NCI-H774 (cell line): ENCODE measurements at regions not wholly inside any gene's neighbourhood (a gene's known extent, or its start where the extent isn't known, plus 50 kb on each side); places are given as distances from the start of the nearest gene placed in this dataset.

Source experiments
- DNase-seq: peaks from one replicate; lab custom pipeline; 2025; lab: John Stamatoyannopoulos, UW

- DNase-seq, result no peak
These were observed 411.2 kb upstream of the KLF6 start for GRCh38 chr10:4196183-4196582.

DNA sequence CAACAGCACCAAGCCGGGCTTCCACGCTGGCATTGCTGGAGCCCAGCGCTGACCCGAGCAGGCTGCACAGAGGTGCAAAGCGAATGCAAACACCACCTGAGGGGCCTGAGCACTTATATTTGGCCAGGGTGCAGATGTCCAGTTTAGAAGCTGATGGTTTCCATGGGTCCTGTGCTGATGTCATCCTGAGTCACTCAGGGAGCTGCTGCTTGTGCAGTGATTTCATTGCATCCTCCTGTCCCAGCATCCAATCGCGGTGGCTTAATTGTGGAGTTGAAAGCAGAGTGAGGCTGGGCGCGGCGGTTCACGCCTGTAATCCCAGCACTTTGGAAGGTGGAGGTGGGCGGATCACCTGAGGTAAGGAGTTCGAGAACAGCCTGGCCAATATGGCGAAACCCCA, 410.2 kb upstream of the KLF6 start:
- no peak for DNase-seq

DNA sequence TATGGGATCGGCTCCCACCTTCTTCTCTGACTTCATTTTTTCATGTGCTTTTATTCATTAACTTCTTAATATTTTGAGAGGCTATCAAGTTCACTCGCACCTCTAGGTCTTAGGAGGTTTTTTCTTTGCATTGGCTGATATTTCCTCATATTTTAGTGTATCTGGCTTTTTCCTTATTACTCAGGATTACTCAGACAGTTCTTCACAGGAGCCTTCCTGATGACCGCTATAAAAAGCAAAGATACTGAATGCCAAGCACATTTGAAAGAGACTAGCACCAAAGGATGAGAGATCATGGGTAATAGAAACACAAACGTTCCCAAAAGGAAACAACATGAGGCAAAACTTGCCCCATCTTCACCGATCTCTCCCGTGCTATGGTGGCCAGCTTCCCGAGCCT, 409.2 kb upstream of the KLF6 start:
- DNase-seq, result no peak

DNA sequence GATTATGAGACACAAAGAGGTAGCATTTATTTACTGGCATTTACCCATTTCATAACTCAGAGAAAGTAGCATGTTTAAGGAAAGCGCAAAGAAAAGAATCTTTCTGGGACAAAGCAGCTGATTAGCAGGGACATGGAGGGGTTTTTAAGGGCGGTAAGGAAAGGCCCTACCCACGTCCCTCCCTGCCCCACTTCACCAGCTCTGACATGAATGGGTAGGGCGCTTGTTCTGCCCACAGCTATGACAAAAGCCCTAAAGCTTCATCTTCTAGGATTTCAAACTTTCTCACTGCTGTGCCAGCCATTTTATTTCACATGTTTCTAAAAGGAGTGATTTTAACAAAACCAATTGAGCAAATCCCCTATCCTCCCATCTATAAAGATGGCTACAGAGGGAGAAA, 406.9 kb upstream of the KLF6 start:
- no peak for DNase-seq

GRCh38 chr10:4191354-4191753, 406.3 kb upstream of the KLF6 start:
- DNase-seq, result no peak

DNA sequence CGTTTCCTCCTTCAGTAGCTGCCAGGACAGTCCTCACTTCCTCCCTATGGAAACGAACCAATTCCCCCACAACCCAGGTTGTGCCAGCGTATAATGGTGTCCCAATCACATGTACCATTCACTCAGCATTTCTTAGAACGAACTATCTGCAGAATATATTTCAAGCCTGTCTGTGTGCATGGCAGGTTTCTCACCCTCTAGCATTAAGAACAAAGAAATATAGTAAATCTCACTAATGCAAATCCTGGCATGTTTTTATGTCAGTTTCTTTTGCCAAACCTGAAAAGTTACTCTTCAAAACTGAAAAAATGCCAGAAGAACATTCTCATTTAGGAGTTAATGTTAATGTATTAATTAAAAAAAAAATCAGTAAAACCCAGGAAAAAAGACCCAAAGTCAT, 405.9 kb upstream of the KLF6 start:
- DNase-seq, result no peak

GRCh38 chr10:4189281-4189680, 404.3 kb upstream of the KLF6 start:
- no peak for DNase-seq

DNA sequence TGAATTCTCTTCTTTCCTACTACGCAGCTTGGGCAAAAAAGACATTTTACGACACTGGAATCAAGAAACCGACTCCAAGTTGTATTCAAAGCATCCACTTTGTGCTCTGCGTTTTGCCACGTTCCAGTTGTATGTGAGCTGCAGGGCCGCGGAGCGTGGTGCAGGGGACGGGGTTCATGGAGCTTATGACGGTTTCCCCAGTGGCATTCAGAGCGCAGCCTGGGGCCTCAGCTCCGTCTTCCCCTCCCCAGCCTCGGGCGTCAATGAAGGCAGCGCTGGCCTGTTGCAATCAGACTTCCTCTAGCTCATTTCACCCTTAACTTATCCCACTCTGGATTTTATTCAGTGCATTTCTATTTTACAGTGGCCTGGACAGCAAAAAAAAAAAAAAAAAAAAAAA, 403.4 kb upstream of the KLF6 start:
- no peak for DNase-seq

GRCh38 chr10:4186849-4187540, 402.0 kb upstream of the KLF6 start:
- DNase-seq, result no peak

GRCh38 chr10:4183761-4184261, 398.8 kb upstream of the KLF6 start:
- no peak for DNase-seq

DNA sequence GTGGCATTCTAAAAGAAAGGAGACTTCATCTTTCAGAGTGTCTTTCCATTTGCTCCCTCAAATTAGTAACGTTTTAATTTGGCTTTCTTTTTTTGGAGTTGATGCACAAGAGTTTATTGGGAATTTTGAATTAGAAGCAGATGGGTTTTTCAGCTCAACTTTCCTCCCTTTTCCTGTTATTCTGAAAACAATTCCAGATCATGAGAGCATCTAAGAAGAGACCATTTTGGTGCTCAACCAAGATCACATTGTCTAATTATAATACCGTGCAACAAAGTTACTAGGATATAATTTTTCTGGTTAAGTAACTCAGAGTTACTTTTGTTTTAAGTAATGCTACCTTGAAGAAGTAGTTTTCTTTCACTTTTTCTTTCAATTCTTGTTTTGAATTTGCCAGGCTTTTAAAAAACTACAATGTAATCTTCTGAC, 396.6 kb upstream of the KLF6 start:
- DNase-seq, result no peak

- no peak for DNase-seq
These were observed 396.1 kb upstream of the KLF6 start for GRCh38 chr10:4181081-4181480.

DNA sequence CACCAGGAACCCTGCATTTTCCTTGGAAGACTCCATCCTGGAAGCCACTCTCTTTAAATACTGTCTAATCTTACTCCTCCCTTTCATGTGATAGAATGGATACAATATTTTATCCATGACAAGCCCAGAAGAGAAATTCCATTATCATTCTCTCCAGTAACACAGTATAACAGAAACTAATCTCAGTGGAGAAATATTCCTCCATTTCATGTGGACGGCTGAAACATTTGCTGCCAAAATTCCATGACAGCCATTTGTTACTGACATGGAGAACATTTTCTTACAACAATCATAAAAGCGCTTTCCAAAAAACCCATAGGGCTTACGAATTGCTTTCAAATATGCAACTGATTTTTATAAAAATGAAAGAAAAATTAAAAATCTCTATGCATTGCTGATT, 392.8 kb upstream of the KLF6 start:
- DNase-seq, result no peak

GRCh38 chr10:4176500-4177281, 391.7 kb upstream of the KLF6 start:
- DNase-seq, result no peak

- DNase-seq, result no peak
These were observed 389.2 kb upstream of the KLF6 start for GRCh38 chr10:4174197-4174596.

GRCh38 chr10:4170633-4171314, 385.8 kb upstream of the KLF6 start:
- no peak for DNase-seq

- no peak for DNase-seq
These were observed 385.2 kb upstream of the KLF6 start for GRCh38 chr10:4170181-4170580.

DNA sequence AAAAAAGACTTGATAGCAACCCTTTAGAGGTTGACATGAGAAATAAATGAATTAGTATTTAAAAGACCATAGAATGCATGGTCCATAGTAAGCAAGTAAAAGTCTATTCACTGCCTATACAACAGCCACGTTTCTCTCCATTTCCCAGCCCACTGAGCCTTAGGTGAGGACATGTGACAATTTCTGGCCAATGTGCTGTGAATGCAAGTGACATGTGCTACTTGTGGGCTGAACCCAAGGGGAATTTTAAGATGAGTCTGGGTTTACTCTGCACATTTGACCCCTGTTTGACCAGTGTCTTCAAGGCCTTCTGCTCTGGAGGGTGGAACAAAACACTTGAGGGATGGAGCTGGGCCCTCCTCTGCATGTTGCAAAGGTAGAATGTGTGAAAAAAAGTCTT, 384.4 kb upstream of the KLF6 start:
- DNase-seq, result no peak

- no peak for DNase-seq
These were observed 382.2 kb upstream of the KLF6 start for GRCh38 chr10:4167216-4167615.

- no peak for DNase-seq
These were observed 377.7 kb upstream of the KLF6 start for GRCh38 chr10:4162571-4163286.

DNA sequence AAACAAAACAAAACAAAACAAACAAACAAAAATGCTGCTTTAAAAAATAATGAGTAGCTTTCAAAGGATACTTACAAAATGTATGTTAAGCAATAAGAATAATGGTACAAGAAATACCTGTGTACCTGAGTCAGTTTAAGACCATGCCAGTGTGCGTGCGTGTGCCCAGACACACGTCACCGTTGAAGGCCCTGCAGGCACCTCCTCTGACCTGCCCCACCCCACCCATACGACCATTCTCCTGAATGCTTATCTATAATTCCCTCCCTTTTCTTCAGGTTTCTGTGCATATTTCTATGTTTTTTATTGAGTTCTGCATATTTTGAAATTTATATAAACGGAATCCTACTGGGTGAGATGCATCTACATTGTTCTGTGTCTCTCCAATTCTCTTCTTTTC, 374.2 kb upstream of the KLF6 start:
- DNase-seq, result no peak

DNA sequence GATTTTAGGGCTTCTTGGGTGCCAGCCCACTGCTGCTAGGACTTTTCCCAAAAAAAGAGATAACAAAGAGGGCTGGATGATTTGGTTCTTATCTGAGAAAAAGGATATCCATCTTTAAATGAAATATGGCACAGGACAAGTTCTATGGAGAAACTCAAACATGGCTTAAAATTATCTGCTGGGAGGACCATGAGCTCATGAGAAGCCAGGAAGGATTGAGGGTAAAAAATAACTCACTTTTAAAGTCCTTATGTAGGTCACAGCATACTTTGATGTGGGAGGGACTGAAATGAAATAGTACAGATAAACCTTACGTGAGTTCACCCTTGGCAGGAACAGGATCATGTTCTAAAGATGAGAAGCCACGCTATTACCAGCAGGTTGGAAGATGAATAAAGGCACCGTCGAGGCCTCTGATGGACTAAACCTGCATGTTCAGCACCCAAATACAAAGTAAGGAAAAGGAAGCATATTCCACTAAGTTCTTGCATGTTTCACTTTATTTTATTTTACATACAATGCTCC, 369.2 kb upstream of the KLF6 start:
- DNase-seq, result no peak
